GM18502 (cell line): ENCODE measurements at regions not wholly inside any gene's neighbourhood (a gene's known extent, or its start where the extent isn't known, plus 50 kb on each side); places are given as distances from the start of the nearest gene placed in this dataset.
"Not testable (repeated sequence)": the region's sequence is repeated elsewhere in the genome, so short reads cannot be mapped to it uniquely, and the experiment has no call there.

Experiments
- ATAC-seq: cut with Tn5 transposase; IDR thresholded peaks from one replicate; pipeline ENCODE4 v1.9.1; 2021; ENCODE audit warnings: mild to moderate bottlenecking; ENCODE audit not compliant: unreplicated experiment, poor library complexity

GRCh38 chr6:51049288-51049982 lies 230.8 kb downstream of the TFAP2B start:
- no peak for ATAC-seq

GRCh38 chr6:51049983-51050877 lies 231.6 kb downstream of the TFAP2B start:
- no peak for ATAC-seq

- not testable (repeated sequence) for ATAC-seq
Observed at GRCh38 chr6:51052716-51053115, 234.0 kb downstream of the TFAP2B start.

GRCh38 chr6:51055316-51055715 lies 236.6 kb downstream of the TFAP2B start:
- not testable (repeated sequence) for ATAC-seq

GRCh38 chr6:51057296-51057695 lies 238.6 kb downstream of the TFAP2B start:
- no peak for ATAC-seq

- no peak for ATAC-seq
Observed at GRCh38 chr6:51060262-51060762, 241.6 kb downstream of the TFAP2B start.

GRCh38 chr6:51062166-51062722 lies 243.6 kb downstream of the TFAP2B start:
- ATAC-seq, result no peak

GRCh38 chr6:51077821-51078518 lies 259.3 kb downstream of the TFAP2B start:
- no peak for ATAC-seq

- no peak for ATAC-seq
Observed at GRCh38 chr6:51090343-51090742, 271.7 kb downstream of the TFAP2B start.

- ATAC-seq, result no peak
Observed at GRCh38 chr6:51093871-51094270, 275.2 kb downstream of the TFAP2B start.

GRCh38 chr6:51094271-51094670 lies 275.6 kb downstream of the TFAP2B start:
- ATAC-seq, result no peak

- no peak for ATAC-seq
Observed at GRCh38 chr6:51098246-51098645, 279.6 kb downstream of the TFAP2B start.

- ATAC-seq, result no peak
Observed at GRCh38 chr6:51098791-51099190, 280.1 kb downstream of the TFAP2B start.

GRCh38 chr6:51099201-51099600 lies 280.5 kb downstream of the TFAP2B start:
- no peak for ATAC-seq

GRCh38 chr6:51105357-51105756 lies 286.7 kb downstream of the TFAP2B start:
- ATAC-seq, result no peak

GRCh38 chr6:51107769-51108203 lies 289.1 kb downstream of the TFAP2B start:
- no peak for ATAC-seq

GRCh38 chr6:51108563-51109234 lies 290.0 kb downstream of the TFAP2B start:
- ATAC-seq, result no peak

- ATAC-seq, result no peak
Observed at GRCh38 chr6:51112731-51113130, 294.1 kb downstream of the TFAP2B start.

- ATAC-seq, result no peak
Observed at GRCh38 chr6:51116723-51117122, 298.1 kb downstream of the TFAP2B start.

- ATAC-seq, result no peak
Observed at GRCh38 chr6:51118792-51119191, 300.1 kb downstream of the TFAP2B start.
